GM19324 (cell line): ENCODE measurements at regions not wholly inside any gene's neighbourhood (a gene's known extent, or its start where the extent isn't known, plus 50 kb on each side); places are given as distances from the start of the nearest gene placed in this dataset.

Source experiments
- ATAC-seq: cut with Tn5 transposase; IDR thresholded peaks from one replicate; pipeline ENCODE4 v1.9.1; 2021; ENCODE audit warnings: mild to moderate bottlenecking, moderate library complexity; ENCODE audit not compliant: unreplicated experiment, low FRiP score

- ATAC-seq: no peak
Measured at GRCh38 chr4:125365731-125366130, 51.0 kb downstream of the FAT4 start.

GRCh38 chr4:125368146-125368545, 53.4 kb downstream of the FAT4 start:
- no peak for ATAC-seq

DNA sequence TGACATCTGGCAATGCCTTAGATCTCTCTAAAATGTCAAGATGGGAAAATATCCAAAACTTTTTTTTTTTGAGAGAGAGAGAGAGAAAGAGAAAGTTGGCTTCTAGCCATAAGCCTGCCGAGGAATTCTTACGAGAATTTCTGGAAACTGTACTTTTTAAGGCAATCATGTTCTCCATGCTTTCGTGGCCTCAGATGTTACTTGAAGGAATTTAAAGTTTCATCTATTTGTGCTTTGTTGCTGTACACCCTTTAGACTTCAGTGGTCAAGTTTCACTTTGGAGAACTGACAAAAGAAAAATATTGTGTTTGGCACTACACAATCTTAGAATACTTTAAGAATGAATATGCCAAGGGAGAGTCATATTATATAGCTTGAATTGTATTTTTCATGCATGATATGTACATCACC, 53.9 kb downstream of the FAT4 start:
- no peak for ATAC-seq

GRCh38 chr4:125369098-125369497, 54.3 kb downstream of the FAT4 start:
- no peak for ATAC-seq

DNA sequence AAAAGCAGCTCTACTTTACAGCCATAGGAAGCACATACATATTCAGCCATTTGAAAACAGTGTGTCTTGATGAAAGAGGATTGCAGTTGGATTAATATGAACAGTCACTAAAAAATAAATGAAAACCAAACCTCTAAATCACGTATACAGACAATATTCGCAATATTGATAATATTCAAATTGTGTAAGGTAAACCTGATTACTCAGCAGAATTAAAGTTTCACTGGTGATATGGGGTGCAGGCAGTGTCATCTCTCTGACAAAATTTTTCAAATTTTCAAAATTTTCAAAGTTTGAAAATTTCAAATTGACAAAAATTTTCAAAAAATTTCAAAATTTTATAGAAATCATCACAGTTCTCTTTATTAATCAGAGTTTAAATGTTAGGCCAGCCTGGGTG, 55.7 kb downstream of the FAT4 start:
- no peak for ATAC-seq

DNA sequence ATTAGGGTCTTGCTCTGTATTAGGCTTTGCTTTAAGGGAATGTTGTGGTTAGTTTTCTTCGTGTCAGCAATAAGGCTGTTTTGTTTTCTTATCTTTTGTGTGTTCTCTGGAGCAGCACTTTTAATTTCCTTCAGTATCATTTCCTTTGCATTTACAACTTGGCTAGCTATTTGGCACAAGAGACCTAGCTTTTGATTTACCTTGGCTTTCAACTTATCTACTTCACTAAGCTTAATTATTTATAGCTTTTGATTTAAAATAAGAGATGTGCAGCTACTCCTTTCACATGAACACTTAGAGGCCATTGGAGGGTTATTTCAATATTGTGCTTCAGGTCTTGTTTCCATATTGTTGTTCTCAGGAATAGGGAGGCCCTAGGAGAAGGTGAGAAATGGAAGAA, 68.2 kb downstream of the FAT4 start:
- ATAC-seq: no peak

- ATAC-seq: no peak
Measured at GRCh38 chr4:125387770-125388169, 73.0 kb downstream of the FAT4 start.

DNA sequence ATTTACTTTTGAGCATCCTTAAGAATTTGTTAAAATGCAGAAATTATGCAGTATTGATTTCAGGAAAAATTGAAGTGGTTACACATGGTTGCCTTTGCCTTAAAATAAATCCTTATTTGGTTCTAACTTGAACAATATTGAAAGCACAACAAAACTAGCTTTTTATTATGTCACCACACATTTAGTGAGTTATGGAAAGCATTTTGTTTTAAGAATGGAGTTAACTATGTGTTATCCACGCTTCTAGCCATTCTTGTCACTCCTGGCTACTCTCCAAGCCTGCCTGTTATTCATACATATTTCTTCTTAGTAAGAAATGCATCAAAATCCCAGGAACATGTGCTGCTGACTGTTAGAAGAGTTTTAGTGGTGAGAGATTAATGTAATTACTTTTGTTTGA, 73.9 kb downstream of the FAT4 start:
- ATAC-seq: no peak

GRCh38 chr4:125389713-125390112, 75.0 kb downstream of the FAT4 start:
- no peak for ATAC-seq

DNA sequence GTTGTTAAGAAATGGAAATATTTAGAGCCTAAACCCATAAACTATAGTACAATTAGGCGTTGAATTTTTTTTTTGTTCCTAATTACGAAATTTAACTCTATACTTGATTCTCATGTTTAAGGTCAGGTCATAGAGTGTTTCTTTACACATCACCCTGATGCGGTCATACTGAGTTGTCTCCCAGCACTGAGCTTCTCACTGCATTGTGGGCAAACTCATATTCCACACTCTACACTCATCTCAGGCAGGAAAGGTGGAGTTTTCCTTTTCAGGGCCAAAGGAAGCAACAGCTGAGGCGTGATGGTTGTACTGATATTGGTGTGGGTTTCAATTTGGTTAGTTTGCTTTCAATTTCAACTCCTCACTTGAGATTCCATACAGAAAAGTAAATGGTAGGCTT, 75.4 kb downstream of the FAT4 start:
- ATAC-seq: no peak

- no peak for ATAC-seq
Measured at GRCh38 chr4:125390727-125391126, 76.0 kb downstream of the FAT4 start.

GRCh38 chr4:125392694-125393093, 77.9 kb downstream of the FAT4 start:
- no peak for ATAC-seq

DNA sequence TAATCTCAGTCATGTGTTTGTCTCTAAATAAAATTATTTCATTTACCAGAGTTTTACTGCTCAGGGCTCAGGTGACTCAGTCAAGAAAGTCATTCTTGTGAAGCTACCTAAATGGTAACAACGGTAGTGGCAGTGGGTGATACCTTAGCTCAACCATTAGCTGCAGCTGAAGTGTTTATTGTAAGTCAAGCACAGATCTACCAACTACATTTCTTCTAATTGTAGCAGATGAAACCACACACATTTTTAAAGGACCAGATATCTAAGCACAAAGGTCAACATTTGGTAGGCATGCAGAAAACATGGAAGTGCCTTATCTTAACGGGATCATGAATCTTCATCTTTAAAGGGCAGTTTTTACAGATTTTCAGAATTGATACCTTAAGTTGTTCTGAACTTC, 79.1 kb downstream of the FAT4 start:
- ATAC-seq: no peak

DNA sequence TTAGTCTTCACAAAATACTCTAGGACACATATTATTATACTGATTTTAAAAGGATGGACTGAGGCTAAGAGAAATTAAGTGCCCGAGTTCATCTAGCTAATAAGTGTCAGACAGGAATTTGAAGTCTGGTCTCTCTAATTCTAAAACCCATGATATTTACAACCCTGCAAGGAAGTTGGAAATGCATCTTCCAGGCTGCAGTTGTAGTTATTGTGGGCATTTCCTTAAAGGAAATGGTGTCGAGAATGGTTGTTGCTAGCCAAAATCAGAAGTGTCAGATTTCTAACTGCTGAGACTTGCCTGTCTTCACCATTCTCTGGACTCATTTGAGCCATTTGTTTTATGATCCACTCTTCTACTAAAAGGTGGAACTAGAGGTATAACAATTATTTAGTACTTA, 82.5 kb downstream of the FAT4 start:
- ATAC-seq: no peak

- no peak for ATAC-seq
Measured at GRCh38 chr4:125398263-125399002, 83.7 kb downstream of the FAT4 start.

DNA sequence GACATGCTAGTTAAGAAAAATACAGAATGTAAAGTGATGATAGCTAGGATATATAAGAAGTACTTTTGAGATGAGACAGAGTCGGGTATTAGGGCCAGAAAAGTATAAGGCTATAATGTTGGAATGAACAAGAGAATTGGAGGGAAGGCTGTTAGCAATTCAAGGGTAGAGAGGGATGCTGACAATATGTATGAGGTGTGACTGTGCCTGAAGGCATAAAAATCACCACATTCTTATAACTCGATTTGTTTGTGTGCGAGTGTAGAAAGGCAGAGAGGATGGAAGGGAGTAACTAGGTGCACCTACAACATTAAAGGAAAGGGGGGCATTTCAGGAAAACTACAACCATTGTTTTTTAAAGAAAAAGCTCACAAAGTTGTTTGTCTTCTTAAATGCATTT, 86.0 kb downstream of the FAT4 start:
- no peak for ATAC-seq

- ATAC-seq: no peak
Measured at GRCh38 chr4:125401784-125402183, 87.0 kb downstream of the FAT4 start.

- no peak for ATAC-seq
Measured at GRCh38 chr4:125420526-125420925, 105.8 kb downstream of the FAT4 start.

DNA sequence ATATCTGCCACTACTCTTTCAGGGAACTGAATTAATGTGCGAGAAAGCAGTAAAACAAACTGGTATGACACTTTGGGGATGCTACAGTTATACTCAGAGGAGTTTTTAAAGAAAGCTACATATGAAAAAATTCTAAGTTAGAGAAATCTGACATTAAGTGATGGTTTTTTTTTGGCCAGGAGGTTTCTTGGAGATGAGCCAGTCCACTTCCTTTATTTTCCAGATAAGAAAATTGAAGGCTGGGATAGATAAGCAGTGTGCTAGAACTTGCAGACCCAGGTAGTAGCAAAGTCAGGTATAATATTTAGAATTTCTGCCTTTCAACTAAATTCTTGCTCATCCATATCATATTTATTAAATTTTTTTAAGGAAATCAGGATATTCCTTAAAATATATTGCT, 106.8 kb downstream of the FAT4 start:
- no peak for ATAC-seq

GRCh38 chr4:125423124-125423523, 108.4 kb downstream of the FAT4 start:
- ATAC-seq: no peak

- no peak for ATAC-seq
Measured at GRCh38 chr4:125428832-125429231, 114.1 kb downstream of the FAT4 start.

- no peak for ATAC-seq
Measured at GRCh38 chr4:125430086-125430485, 115.3 kb downstream of the FAT4 start.

- no peak for ATAC-seq
Measured at GRCh38 chr4:125432078-125432477, 117.3 kb downstream of the FAT4 start.
